Transverse colon (tissue), 4 donors: ENCODE measurements at regions not wholly inside any gene's neighbourhood (a gene's known extent, or its start where the extent isn't known, plus 50 kb on each side); places are given as distances from the start of the nearest gene placed in this dataset.

Source experiments
- CTCF ChIP-seq, 5 experiments: fragments of 200-600 bp in 3 of 5; fragments of 450-650 bp in 2 of 5; sonication (generic) in 3 of 5; IDR thresholded peaks; 1 replicate in 2 of 5; 2 replicates in 3 of 5; pipeline ENCODE4 v1.5.1; 2016 to 2017; ENCODE audit warnings: antibody characterized with exemption in 5 of 5, inconsistent platforms in 3 of 5, mild to moderate bottlenecking in 2 of 5, moderate library complexity in 1 of 5
- EP300 ChIP-seq: sonication (generic); formaldehyde crosslinking; IDR thresholded peaks from one replicate; pipeline ENCODE4 v1.6.1; 2017; ENCODE audit warnings: antibody characterized with exemption, low read depth
- POLR2AphosphoS5 ChIP-seq, 3 donors: sonication (generic); formaldehyde crosslinking; IDR thresholded peaks; one replicate each; pipeline ENCODE4 v1.6.1; 2016; ENCODE audit warnings: antibody characterized with exemption in 3 of 3

DNA sequence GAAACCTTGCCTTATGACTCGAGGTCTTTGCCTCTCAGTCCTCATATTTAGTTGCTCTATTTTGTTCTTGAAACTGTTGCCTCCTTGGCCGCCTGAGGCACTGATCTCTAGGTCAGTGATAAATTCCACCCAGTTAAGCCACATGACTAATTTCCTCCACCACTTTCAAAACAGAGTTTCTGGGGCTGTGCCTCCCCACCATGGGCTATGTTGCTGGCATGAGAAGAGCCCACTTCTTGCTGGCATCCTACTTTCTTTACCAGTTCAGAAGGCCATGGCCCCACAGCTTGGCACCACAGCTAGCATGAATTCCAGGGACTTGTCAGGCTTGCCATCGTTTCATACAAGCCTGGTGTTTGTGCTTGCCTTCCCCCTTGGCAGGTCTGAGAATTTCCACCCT lies 361.4 kb upstream of the JAG1 start:
- TF ChIP-seq CTCF (IDR thresholded peaks at IDR 0.05) = no peak
- no peak for TF ChIP-seq EP300
- TF ChIP-seq POLR2AphosphoS5 (IDR thresholded peaks at IDR 0.05) = no peak
